SK-N-SH (cell line): ENCODE measurements at regions not wholly inside any gene's neighbourhood (a gene's known extent, or its start where the extent isn't known, plus 50 kb on each side); places are given as distances from the start of the nearest gene placed in this dataset.
"Not testable (repeated sequence)": the region's sequence is repeated elsewhere in the genome, so short reads cannot be mapped to it uniquely, and the experiment has no call there.

Source experiments
- CTCF ChIP-seq: fragments of 200-600 bp; sonication (generic); IDR thresholded peaks from 2 replicates; pipeline ENCODE4 v1.6.1; 2017; ENCODE audit warnings: antibody characterized with exemption, mild to moderate bottlenecking, moderate library complexity
- EP300 ChIP-seq, 2 experiments: IDR thresholded peaks; 2 replicates each; pipeline versions ENCODE4 v1.4.0 to v1.6.1; 2012; ENCODE audit warnings: borderline replicate concordance in 1 of 2, low read depth in 1 of 2, low read length in 1 of 2
- EZH2phosphoT487 ChIP-seq: fragments of 200-600 bp; sonication (generic); IDR thresholded peaks from 2 replicates; pipeline ENCODE4 v1.6.1; 2017; ENCODE audit warnings: low read depth, mixed run types, mild to moderate bottlenecking, antibody characterized with exemption, moderate library complexity, borderline replicate concordance
- FOXM1 ChIP-seq: IDR thresholded peaks from 2 replicates; pipeline ENCODE4 v1.4.0; 2012; ENCODE audit warnings: low read depth, mild to moderate bottlenecking
- GABPA ChIP-seq: IDR thresholded peaks from 2 replicates; pipeline ENCODE4 v1.4.0; 2012; ENCODE audit warnings: low read depth, mild to moderate bottlenecking
- GATA2 ChIP-seq: sonication (generic); formaldehyde crosslinking; IDR thresholded peaks from 2 replicates; pipeline ENCODE4 v1.5.0; 2020; ENCODE audit warnings: mild to moderate bottlenecking, missing genetic modification reagents
- MAX ChIP-seq: IDR thresholded peaks from 2 replicates; pipeline ENCODE4 v1.4.0; 2012; ENCODE audit warnings: low read depth
- NFIC ChIP-seq: IDR thresholded peaks from 2 replicates; pipeline ENCODE4 v1.4.0; 2012; ENCODE audit warnings: borderline replicate concordance
- POLR2AphosphoS5 ChIP-seq: IDR thresholded peaks from 2 replicates; pipeline ENCODE4 v1.6.1; 2012; ENCODE audit warnings: low read depth, low read length
- RAD21 ChIP-seq: IDR thresholded peaks from 2 replicates; pipeline ENCODE4 v1.6.1; 2012; ENCODE audit warnings: mild to moderate bottlenecking, low read length
- REST ChIP-seq: IDR thresholded peaks from 2 replicates; pipeline ENCODE4 v1.6.1; 2012; ENCODE audit warnings: mild to moderate bottlenecking, low read depth, low read length, moderate library complexity
- SIN3A ChIP-seq: IDR thresholded peaks from 2 replicates; pipeline ENCODE4 v1.6.1; 2012; ENCODE audit warnings: low read depth, mild to moderate bottlenecking, low read length, moderate library complexity, borderline replicate concordance
- SMC3 ChIP-seq: IDR thresholded peaks from 2 replicates; pipeline ENCODE4 v1.6.1; 2012; ENCODE audit warnings: low read depth, low read length, improper control_type of control experiment
- ZBTB33 ChIP-seq: IDR thresholded peaks from 2 replicates; pipeline ENCODE4 v1.4.0; 2012; ENCODE audit warnings: low read depth, borderline replicate concordance

- TF ChIP-seq CTCF; GATA2; SIN3A; EZH2phosphoT487; SMC3; GABPA; MAX; FOXM1; RAD21; EP300 (IDR thresholded peaks at IDR 0.05; ENCODE audit: borderline replicate concordance in 1 of 2, low read depth in 1 of 2, low read length in 1 of 2); NFIC; ZBTB33; POLR2AphosphoS5; REST: not testable (repeated sequence)
Observed at GRCh38 chr21:5104562-5104928, 5416.8 kb upstream of the TPTE start.
